ENCODE measurements at regions not wholly inside any gene's neighbourhood (a gene's known extent, or its start where the extent isn't known, plus 50 kb on each side); places are given as distances from the start of the nearest gene placed in this dataset.

- peak in 1 of 2 donors; percentile 40 for DNase-seq (ENCODE audit: low read depth in 1 of 2, low spot score in 1 of 2)
- Histone ChIP-seq H3K36me3 (no peaks in the 10 kb centered on the region), H3K9me3 (ENCODE audit: low read depth) (no peaks in the 10 kb centered on the region), H3K4me3 (no peak overlapping the region), H3K27me3 (no peaks in the 10 kb centered on the region), H3K4me1 (ENCODE audit: low read depth) (no peaks in the 10 kb centered on the region), H3K27ac (no peak overlapping the region)
- TF ChIP-seq CTCF (IDR thresholded peaks at IDR 0.05; ENCODE audit: low read depth, low read length): no peak
Observed at GRCh38 chr4:184293552-184293951, 75.9 kb upstream of the ENPP6 start.

GRCh38 chr4:184292877-184293276, 75.2 kb upstream of the ENPP6 start:
- Histone ChIP-seq H3K36me3 (no peaks in the 10 kb centered on the region), H3K4me3 (no peak overlapping the region), H3K4me1 (ENCODE audit: low read depth) (no peaks in the 10 kb centered on the region), H3K27me3 (no peaks in the 10 kb centered on the region), H3K27ac (no peak overlapping the region), H3K9me3 (ENCODE audit: low read depth) (no peaks in the 10 kb centered on the region)
- no peak for DNase-seq (ENCODE audit: low read depth in 1 of 2, low spot score in 1 of 2)
- TF ChIP-seq CTCF (IDR thresholded peaks at IDR 0.05; ENCODE audit: low read depth, low read length): no peak

GRCh38 chr4:184292465-184292867, 74.8 kb upstream of the ENPP6 start:
- H3K36me3 ChIP-seq: no peaks in the 10 kb centered on the region
- no peak overlapping the region for H3K27ac ChIP-seq
- DNase-seq (ENCODE audit: low read depth in 1 of 2, low spot score in 1 of 2): no peak

GRCh38 chr4:184289179-184289535, 71.5 kb upstream of the ENPP6 start:
- Histone ChIP-seq H3K9me3 (ENCODE audit: low read depth) (no peaks in the 10 kb centered on the region), H3K27ac (no peak overlapping the region), H3K4me1 (ENCODE audit: low read depth) (no peaks in the 10 kb centered on the region), H3K27me3 (no peaks in the 10 kb centered on the region), H3K4me3 (no peak overlapping the region), H3K36me3 (no peaks in the 10 kb centered on the region)
- TF ChIP-seq CTCF (IDR thresholded peaks at IDR 0.05; ENCODE audit: low read depth, low read length): no peak
- DNase-seq (ENCODE audit: low read depth in 1 of 2, low spot score in 1 of 2): no peak

More at GRCh38 chr4:184292465-184292867, 74.8 kb upstream of the ENPP6 start:
- H3K27me3 ChIP-seq: no peaks in the 10 kb centered on the region
- H3K4me1 ChIP-seq (ENCODE audit: low read depth): no peaks in the 10 kb centered on the region
- no peaks in the 10 kb centered on the region for H3K9me3 ChIP-seq (ENCODE audit: low read depth)
- no peak overlapping the region for H3K4me3 ChIP-seq
- TF ChIP-seq CTCF (IDR thresholded peaks at IDR 0.05; ENCODE audit: low read depth, low read length): no peak

DNA sequence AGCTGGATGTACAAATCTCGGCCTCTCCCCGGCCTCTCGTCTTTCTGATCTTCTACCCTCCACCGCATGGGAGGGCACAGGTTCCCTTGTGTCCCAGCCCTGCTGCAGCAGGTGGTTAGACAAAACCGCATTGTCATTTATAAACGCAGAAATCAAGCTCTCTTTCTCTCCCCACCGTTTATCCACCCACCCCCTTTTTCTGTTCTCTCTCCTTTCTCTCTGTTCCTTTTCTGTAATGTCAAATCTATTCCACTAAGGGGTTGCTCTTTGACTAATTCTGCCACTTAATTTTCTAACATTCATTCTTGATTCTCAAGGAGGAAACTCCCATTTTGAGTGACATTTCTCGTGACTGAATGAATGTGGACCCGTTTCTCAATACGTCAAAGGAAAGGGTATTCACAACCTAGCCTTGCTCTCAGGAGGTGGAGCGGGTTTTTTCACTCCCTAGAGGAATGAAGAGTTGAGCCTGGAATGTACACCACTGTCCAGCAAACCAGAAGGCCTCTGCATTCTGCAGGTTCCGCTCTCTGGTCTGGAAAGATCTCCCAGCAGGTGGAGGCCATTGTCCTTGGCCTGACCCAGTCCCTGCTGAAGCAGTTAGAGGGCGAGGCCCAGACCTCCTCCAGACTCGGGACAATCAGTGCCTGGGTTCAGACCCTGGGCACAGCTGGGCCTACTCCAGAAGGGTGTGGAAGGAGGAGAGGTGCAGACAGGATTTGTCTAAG, 70.9 kb upstream of the ENPP6 start:
- H3K27me3 ChIP-seq: no peaks in the 10 kb centered on the region
- no peak for TF ChIP-seq CTCF (IDR thresholded peaks at IDR 0.05; ENCODE audit: low read depth, low read length)
- no peaks in the 10 kb centered on the region for H3K9me3 ChIP-seq (ENCODE audit: low read depth)
- DNase-seq (ENCODE audit: low read depth in 1 of 2, low spot score in 1 of 2): no peak
- no peak overlapping the region for H3K27ac ChIP-seq
- no peak overlapping the region for H3K4me3 ChIP-seq
- H3K4me1 ChIP-seq (ENCODE audit: low read depth): no peaks in the 10 kb centered on the region
- H3K36me3 ChIP-seq: no peaks in the 10 kb centered on the region

Data from cardiac muscle cell (in vitro differentiated cells and primary cell).